Kidney glomerular epithelial cell (primary cell): ENCODE measurements at regions not wholly inside any gene's neighbourhood (a gene's known extent, or its start where the extent isn't known, plus 50 kb on each side); places are given as distances from the start of the nearest gene placed in this dataset.
"Not testable (repeated sequence)": the region's sequence is repeated elsewhere in the genome, so short reads cannot be mapped to it uniquely, and the experiment has no call there.

Source experiments
- DNase-seq: peaks from one replicate; lab custom pipeline; 2025; lab: John Stamatoyannopoulos, UW

GRCh38 chr9:97179616-97180015 lies 127.8 kb upstream of the CCDC180 start:
- DNase-seq: no peak

- DNase-seq: no peak
Measured at GRCh38 chr9:97176206-97176605, 131.3 kb upstream of the CCDC180 start.

GRCh38 chr9:97168174-97168573 lies 129.2 kb upstream of the CTSV start:
- DNase-seq: not testable (repeated sequence)

DNA sequence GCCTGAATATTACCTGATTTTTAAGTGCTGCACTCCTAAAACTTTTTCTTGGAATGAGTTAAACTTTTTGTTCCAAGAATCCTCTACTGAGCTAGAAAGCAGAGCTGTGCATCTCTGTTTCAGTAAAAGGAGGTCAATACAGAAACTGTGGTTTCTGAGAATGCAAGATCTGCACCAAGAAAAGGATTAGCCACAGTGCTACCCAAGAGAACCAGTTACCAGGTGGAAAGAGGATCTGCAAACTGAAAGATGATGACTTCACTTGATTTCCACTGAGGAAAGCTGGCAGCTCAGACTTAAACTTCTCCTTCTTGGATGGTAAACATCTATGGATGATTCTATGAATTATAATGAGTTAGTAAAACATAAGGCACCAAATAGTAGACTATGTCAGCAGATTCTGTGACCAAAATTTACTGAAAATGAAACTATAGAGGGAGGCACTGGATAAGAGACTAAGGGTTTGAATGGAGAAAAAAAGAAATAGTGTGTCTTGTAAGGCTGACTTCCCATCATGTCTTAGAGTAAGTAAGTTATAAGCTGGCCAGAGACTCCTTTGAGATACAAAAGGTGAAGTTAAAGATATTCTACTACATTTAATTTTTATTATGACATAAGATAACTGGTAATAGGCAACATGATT lies 127.7 kb upstream of the CTSV start:
- DNase-seq: not testable (repeated sequence)

DNA sequence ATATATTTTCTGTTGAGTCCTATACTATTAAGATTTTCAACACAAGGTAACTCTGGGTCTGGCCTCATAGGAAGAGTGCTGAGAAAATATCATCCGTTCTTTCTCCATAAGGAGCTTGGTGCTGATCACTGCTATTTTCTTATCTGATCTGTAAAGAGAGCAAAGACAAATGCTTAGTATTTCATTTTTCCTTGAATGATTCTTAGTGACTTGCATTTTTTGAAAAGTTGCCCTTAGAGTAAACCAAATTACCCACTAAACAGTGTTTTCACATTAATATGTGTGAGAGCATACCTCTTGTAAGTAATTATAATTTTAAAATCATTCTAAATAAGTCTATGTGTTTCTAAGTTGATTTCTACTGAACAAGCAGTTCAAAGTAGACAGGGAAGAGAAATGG lies 121.3 kb upstream of the CTSV start:
- no peak for DNase-seq

DNA sequence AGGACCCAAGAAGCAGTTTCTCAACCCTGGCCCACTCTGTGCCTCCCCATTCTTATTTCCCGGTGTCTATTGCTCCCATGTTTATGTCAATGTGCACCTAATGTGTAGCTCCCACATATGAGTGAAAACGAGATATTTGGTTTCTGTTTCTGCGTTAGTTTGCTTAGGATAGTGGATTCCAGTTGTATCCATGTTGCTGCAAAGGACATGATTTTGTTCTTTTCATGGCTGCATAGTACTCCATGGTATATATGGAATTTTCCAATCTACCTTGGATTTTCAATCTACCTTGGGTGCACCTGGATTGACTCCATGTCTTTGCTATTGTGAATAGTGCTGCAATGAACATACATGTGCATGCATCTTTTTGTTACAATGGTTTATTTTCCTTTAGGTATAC lies 119.8 kb upstream of the CTSV start:
- DNase-seq: not testable (repeated sequence)

DNA sequence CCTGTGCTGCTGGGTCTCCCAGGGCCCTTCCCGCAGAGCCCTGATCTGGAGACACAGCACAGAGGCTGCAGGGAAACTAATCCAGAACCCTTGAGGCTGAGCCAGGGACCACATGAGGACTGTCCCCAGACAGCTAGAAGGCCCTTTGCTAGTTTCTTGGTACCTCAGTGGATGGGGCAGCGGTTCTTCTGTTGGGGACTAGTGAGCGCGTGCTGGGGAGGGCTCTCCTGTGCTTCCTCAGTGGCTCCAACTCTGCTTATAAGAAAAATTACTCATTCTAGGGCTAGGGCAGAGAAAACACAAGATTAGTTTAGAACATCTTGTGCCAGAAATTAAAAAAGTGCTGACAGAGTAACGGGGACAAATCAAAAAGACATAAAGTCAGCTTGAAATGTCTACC lies 116.5 kb upstream of the CTSV start:
- not testable (repeated sequence) for DNase-seq

DNA sequence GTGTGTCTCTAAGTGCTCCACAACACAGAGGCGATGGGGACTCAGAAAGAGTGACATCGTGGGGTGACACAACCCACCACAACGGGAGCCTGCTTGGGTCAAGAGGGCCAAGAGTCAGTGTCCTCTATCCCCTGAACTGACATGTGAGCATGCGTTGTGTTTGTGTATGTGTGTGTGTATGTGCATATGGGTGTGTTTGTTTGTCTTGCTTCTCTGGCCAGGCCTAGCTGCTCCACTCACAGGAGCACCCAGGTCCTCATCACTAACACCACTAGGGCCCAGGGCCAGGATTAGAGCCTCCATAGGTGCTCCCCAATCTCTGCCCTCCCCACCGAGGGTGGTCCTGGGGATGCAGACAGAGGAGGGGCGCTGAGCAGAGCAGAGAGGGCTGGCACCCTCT lies 115.0 kb upstream of the CTSV start:
- DNase-seq: no peak

GRCh38 chr9:97153160-97153559 lies 114.2 kb upstream of the CTSV start:
- DNase-seq: not testable (repeated sequence)

DNA sequence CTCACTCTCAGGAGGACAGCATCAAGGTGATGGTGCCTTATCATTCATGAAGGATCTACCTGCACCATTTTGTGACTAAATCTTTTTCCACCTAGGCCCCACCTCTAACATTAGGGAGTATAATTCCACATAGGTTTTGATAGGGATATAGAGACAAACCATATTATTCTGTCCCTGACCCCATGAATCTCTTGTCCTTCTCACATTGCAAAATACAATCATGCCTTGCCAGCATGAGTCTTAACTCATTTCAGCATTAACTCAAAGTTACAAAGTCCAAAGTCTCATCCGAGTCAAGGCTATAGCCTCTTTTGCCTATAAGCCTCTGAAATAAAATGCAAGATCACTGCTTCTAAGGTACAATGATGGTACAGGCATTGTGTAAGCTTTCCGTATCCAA lies 111.5 kb upstream of the CTSV start:
- not testable (repeated sequence) for DNase-seq

DNA sequence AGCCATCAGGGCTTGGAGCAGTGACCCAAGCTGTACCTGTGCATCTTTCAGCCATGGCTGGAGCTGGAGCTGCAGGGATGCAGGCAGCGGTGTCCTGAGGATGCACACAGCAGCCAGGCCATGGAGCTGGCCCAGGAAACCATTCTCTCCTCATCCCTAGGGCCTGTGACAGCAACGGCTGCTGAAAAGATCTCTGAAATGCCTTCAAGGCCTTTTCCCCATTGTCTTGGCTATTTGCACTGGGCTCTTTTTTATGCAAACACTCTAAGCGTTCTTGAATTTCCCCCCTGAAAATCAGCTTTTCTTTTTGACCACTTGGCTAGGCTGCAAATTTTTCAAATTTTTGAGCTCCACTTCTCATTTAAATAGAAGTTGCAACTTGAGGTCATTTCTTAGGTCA lies 109.5 kb upstream of the CTSV start:
- DNase-seq: not testable (repeated sequence)

DNA sequence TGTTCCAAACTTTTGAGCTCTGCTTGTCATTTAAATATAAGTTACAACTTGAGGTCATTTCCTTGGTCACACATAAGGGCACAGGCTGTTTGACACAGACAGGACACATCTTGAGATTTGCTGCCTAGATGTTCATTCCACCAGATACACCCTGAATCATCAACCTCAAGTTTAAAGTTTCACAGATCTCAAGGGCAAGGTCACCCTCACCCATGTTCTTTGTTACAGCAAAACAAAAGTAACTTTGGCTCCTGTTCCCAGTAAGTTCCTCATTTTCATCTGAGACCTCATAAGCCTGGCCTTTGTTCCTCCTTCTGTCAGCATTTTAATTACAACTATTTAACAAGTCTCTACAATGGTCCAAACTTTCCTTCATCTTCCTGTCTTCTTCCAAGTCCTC lies 106.7 kb upstream of the CTSV start:
- DNase-seq: not testable (repeated sequence)

DNA sequence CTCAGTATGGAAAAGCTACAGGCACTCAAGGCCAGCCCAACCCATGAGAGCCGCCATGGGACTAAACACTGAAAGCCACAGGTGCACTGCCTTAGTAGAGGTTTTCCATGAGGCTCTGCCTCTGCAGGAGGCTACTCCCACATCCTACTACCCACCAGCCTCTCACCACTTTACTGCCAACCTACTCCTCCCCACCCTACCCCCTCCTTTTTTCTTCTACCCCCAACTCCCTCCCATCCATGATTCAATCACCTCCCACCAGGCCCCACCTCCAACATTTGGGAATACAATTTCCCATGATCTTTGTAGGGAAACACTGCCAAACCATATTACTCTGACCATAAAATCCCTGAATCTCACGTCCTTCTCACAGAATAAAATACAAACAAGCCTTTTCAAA lies 101.6 kb upstream of the CTSV start:
- DNase-seq: no peak

DNA sequence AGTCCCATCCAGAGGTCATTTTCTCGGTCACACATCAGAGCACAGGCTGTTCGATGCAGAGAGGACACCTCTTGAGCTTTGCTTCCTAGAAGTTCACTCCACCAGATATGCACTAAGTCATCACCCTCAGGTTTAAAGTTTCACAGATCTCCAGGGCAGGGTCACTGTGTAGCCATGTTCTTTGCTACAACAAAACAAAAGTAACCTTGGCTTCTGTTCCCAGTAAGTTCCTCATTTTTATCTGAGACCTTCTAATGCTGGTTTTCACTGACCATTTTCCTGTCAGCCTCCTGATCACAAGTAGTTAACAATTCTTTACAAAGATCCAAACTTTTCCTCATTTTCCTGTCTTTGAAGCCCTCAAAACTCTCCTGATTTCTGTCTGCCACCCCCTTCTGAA lies 97.5 kb upstream of the CTSV start:
- no peak for DNase-seq

- not testable (repeated sequence) for DNase-seq
Measured at GRCh38 chr9:97133966-97134365, 95.0 kb upstream of the CTSV start.

GRCh38 chr9:97132865-97133264 lies 93.9 kb upstream of the CTSV start:
- no peak for DNase-seq

- DNase-seq: not testable (repeated sequence)
Measured at GRCh38 chr9:97130864-97131263, 91.9 kb upstream of the CTSV start.

GRCh38 chr9:97130387-97130786 lies 91.4 kb upstream of the CTSV start:
- DNase-seq: not testable (repeated sequence)

GRCh38 chr9:97128919-97129318 lies 90.0 kb upstream of the CTSV start:
- no peak for DNase-seq

GRCh38 chr9:97124256-97124655 lies 85.3 kb upstream of the CTSV start:
- DNase-seq: no peak

- DNase-seq: no peak
Measured at GRCh38 chr9:97110696-97111095, 71.8 kb upstream of the CTSV start.

DNA sequence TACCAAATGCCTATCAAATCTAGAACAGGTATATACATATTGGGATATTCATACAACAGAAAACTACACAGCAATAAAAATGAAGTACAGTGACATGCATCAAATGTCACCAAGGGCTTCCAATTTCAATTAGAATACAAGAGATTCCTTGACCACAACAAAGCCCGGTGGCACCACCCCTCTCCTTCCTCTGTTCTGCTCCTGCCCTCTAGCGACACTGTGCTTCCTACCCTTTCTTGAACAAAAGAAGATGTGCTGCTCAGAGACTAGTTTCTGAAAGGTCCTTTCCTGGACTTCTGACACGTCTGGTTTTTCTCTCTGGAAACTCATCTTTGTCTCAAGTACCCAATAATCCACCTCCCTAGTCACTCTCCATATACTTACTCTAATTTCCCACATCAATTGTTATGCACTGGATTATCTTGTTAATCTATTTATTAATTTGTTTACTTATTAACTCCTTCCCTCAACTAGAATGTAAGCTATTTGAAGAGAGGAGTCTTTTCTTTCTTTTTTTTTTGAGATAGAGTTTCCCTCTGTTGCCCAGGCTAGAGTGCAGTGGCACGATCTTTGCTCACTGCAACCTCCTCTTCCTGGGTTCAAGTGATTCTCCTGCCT lies 70.4 kb upstream of the CTSV start:
- DNase-seq: peak; percentile 49

DNA sequence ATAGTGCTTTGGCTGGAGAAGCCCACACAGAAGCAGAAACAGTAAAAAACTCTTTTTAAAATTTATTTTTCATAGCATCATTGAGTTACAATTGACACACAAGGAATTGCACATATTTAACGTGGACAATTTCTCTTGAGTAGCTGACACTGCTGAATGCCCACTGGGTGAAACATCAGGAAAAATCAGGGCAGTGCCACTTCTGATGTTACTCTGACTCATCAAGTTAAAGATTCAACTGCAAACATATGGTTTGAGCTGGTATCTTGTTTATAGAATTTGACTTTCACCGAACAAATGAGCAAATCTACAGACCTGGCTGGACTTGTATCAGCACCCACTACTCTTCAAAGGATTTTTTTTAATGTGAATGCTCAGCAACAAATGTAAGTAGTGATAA lies 66.3 kb upstream of the CTSV start:
- peak; percentile 34 for DNase-seq
